SK-N-SH treated with all-trans-retinoic acid at 6 μM for 48 hours (cell line): ENCODE measurements at regions not wholly inside any gene's neighbourhood (a gene's known extent, or its start where the extent isn't known, plus 50 kb on each side); places are given as distances from the start of the nearest gene placed in this dataset.

Experiments used
- ARNTL ChIP-seq: fragments of 450-650 bp; formaldehyde crosslinking; IDR thresholded peaks from 2 replicates; pipeline ENCODE4 v1.5.0; 2020; ENCODE audit warnings: low read depth, mild to moderate bottlenecking, moderate library complexity, borderline replicate concordance
- BACH2 ChIP-seq: fragments of 250-450 bp; sonication (Bioruptor Pico); IDR thresholded peaks from 2 replicates; pipeline ENCODE4 v1.9.0; 2021; ENCODE audit warnings: mild to moderate bottlenecking, borderline replicate concordance
- CREB5 ChIP-seq: fragments of 250-450 bp; sonication (Bioruptor Pico); IDR thresholded peaks from 2 replicates; pipeline ENCODE4 v1.5.1; 2020; ENCODE audit warnings: low read depth, mild to moderate bottlenecking, moderate library complexity
- CSRNP3 ChIP-seq: fragments of 250-450 bp; sonication (Bioruptor Pico); IDR thresholded peaks from 2 replicates; pipeline ENCODE4 v1.5.1; 2021; ENCODE audit warnings: mild to moderate bottlenecking, moderate library complexity
- ESRRG ChIP-seq: fragments of 250-450 bp; sonication (Bioruptor Pico); IDR thresholded peaks from 2 replicates; pipeline ENCODE4 v1.6.1; 2021; ENCODE audit warnings: mild to moderate bottlenecking
- PATZ1 ChIP-seq: fragments of 250-450 bp; sonication (Bioruptor Pico); IDR thresholded peaks from 2 replicates; pipeline ENCODE4 v1.8.0; 2020; ENCODE audit warnings: mild to moderate bottlenecking, moderate library complexity, borderline replicate concordance
- PPARA ChIP-seq: fragments of 250-450 bp; sonication (Bioruptor Pico); IDR thresholded peaks from 2 replicates; pipeline ENCODE4 v1.5.0; 2020; ENCODE audit warnings: mild to moderate bottlenecking, borderline replicate concordance
- RARB ChIP-seq: fragments of 250-450 bp; sonication (Bioruptor Pico); IDR thresholded peaks from 2 replicates; pipeline ENCODE4 v1.8.0; 2021; ENCODE audit warnings: mild to moderate bottlenecking, moderate library complexity
- TCF4 ChIP-seq: fragments of 250-450 bp; sonication (Bioruptor Pico); IDR thresholded peaks from 2 replicates; pipeline ENCODE4 v1.8.0; 2021; ENCODE audit warnings: mild to moderate bottlenecking, moderate library complexity, borderline replicate concordance
- TOX ChIP-seq: fragments of 250-450 bp; sonication (Bioruptor Pico); IDR thresholded peaks from 2 replicates; pipeline ENCODE4 v1.8.0; 2021; ENCODE audit warnings: mild to moderate bottlenecking, moderate library complexity, borderline replicate concordance
- TSHZ2 ChIP-seq: fragments of 250-450 bp; sonication (Bioruptor Pico); IDR thresholded peaks from 2 replicates; pipeline ENCODE4 v1.5.0; 2020; ENCODE audit warnings: mild to moderate bottlenecking, moderate library complexity
- ZFP3 ChIP-seq: fragments of 250-450 bp; sonication (Bioruptor Pico); IDR thresholded peaks from 2 replicates; pipeline ENCODE4 v1.5.0; 2020; ENCODE audit warnings: mild to moderate bottlenecking, moderate library complexity
- ZNF565 ChIP-seq: fragments of 450-650 bp; formaldehyde crosslinking; conservative IDR thresholded peaks from 2 replicates; pipeline ENCODE4 v1.5.0; 2020; ENCODE audit warnings: low read depth, mild to moderate bottlenecking, moderate library complexity

- TF ChIP-seq TSHZ2 (CRISPR knock-in tag), result no peak
- TF ChIP-seq ZFP3, result no peak
- no peak for TF ChIP-seq TCF4 (CRISPR knock-in tag)
- TF ChIP-seq PATZ1, result no peak
- no peak for TF ChIP-seq ESRRG (CRISPR knock-in tag)
- TF ChIP-seq RARB (CRISPR knock-in tag), result no peak
- TF ChIP-seq ARNTL (CRISPR knock-in tag), result no peak
- no peak for TF ChIP-seq CSRNP3
- no peak for TF ChIP-seq CREB5 (CRISPR knock-in tag)
- TF ChIP-seq ZNF565 (CRISPR knock-in tag), result no peak
- no peak for TF ChIP-seq BACH2 (CRISPR knock-in tag)
- TF ChIP-seq PPARA, result no peak
- no peak for TF ChIP-seq TOX
These were observed 305.8 kb upstream of the MKI67 start for GRCh38 chr10:128432011-128432410.
